Mesodermal cell (in vitro differentiated cells): ENCODE measurements at regions not wholly inside any gene's neighbourhood (a gene's known extent, or its start where the extent isn't known, plus 50 kb on each side); places are given as distances from the start of the nearest gene placed in this dataset.
"Not testable (repeated sequence)": the region's sequence is repeated elsewhere in the genome, so short reads cannot be mapped to it uniquely, and the experiment has no call there.

Experiments
- H3K27ac ChIP-seq: 2 replicates; pipeline ENCODE4 v1.7.0; 2013; ENCODE audit warnings: mild to moderate bottlenecking, low read depth, low read length, moderate library complexity; ENCODE audit not compliant: severe bottlenecking
- H3K36me3 ChIP-seq: 2 replicates; pipeline ENCODE4 v1.7.1; 2013; ENCODE audit warnings: mild to moderate bottlenecking, low read length, moderate library complexity; ENCODE audit not compliant: control insufficient read depth, insufficient read depth
- H3K4me1 ChIP-seq: one replicate; pipeline ENCODE4 v1.7.1; 2013; ENCODE audit warnings: mild to moderate bottlenecking, low read length; ENCODE audit not compliant: insufficient read depth, control insufficient read depth, poor library complexity, severe bottlenecking
- H3K4me3 ChIP-seq: 2 replicates; pipeline ENCODE4 v1.7.0; 2013; ENCODE audit warnings: low read length, control low read depth, mild to moderate bottlenecking; ENCODE audit not compliant: insufficient read depth, poor library complexity, severe bottlenecking; ENCODE audit errors: extremely low read depth
- H3K9me3 ChIP-seq: 2 replicates; pipeline ENCODE4 v1.7.1; 2013; ENCODE audit warnings: mild to moderate bottlenecking, low read length, moderate library complexity; ENCODE audit not compliant: control insufficient read depth
- WGBS, 2 experiments: methylation state at CpG; one replicate each; pipeline ENCODE4 v1.1.5; 2013; ENCODE audit warnings: missing lambda C conversion rate in 2 of 2; ENCODE audit not compliant: insufficient coverage in 2 of 2; 5-methylcytosine and 5-hydroxymethylcytosine counted together

- Histone ChIP-seq H3K4me1 (no peaks in the 10 kb centered on the region), H3K36me3 (no peaks in the 10 kb centered on the region), H3K27ac (no peak overlapping the region), H3K4me3 (no peak overlapping the region), H3K9me3 (no peaks in the 10 kb centered on the region)
- 80% methylated on average over 1 of the region's 3 CpGs; no CpG with 5 or more reads in 1 of the 2 experiments for WGBS, 2 experiments
Measured at GRCh38 chr11:123321636-123322035, 108.4 kb upstream of the GRAMD1B start.

DNA sequence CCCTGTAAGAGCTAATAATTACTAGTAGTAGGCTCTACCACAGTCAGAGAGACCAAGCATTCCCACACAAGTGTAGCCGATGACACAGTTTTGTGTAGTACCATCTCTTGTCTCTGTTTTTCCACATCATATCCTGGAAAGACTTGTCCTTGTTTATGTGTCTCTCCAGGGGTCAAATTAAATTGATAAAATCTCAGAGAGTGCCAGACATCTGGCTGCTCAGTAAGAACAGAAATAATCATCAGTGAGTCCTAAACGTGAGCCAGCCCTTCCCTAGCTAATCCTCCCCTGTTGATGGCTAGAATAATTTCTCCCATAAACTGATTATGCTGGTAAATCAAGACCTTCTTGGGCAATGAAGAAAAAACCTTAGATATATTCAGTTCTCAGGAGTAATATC, 111.4 kb upstream of the GRAMD1B start:
- no peak overlapping the region for H3K4me3 ChIP-seq
- H3K9me3 ChIP-seq, result no peaks in the 10 kb centered on the region
- 88 to 90% methylated on average over 1 to 2 of the region's 2 CpGs for WGBS, 2 experiments
- no peaks in the 10 kb centered on the region for H3K36me3 ChIP-seq
- no peaks in the 10 kb centered on the region for H3K4me1 ChIP-seq
- H3K27ac ChIP-seq, result no peak overlapping the region

GRCh38 chr11:123318132-123318531, 111.9 kb upstream of the GRAMD1B start:
- H3K27ac ChIP-seq, H3K4me1 ChIP-seq, H3K4me3 ChIP-seq, H3K36me3 ChIP-seq, H3K9me3 ChIP-seq: not testable (repeated sequence)

GRCh38 chr11:123316003-123316402, 114.1 kb upstream of the GRAMD1B start:
- WGBS, 2 experiments, result 92 to 100% methylated on average over 2 to 6 of the region's 6 CpGs
- H3K36me3 ChIP-seq, result no peaks in the 10 kb centered on the region
- no peaks in the 10 kb centered on the region for H3K4me1 ChIP-seq
- no peak overlapping the region for H3K27ac ChIP-seq
- no peak overlapping the region for H3K4me3 ChIP-seq
- no peaks in the 10 kb centered on the region for H3K9me3 ChIP-seq

- WGBS, 2 experiments, result 87 to 92% methylated on average over 11 of the region's 11 CpGs
- H3K9me3 ChIP-seq, result no peaks in the 10 kb centered on the region
- no peaks in the 10 kb centered on the region for H3K4me1 ChIP-seq
- H3K36me3 ChIP-seq, result no peaks in the 10 kb centered on the region
- no peak overlapping the region for H3K4me3 ChIP-seq
- no peak overlapping the region for H3K27ac ChIP-seq
Measured at GRCh38 chr11:123314972-123315371, 115.1 kb upstream of the GRAMD1B start.

GRCh38 chr11:123313262-123313661, 116.8 kb upstream of the GRAMD1B start:
- Histone ChIP-seq H3K9me3 (no peaks in the 10 kb centered on the region), H3K4me1 (peaks cover 1% of the 10 kb centered on the region), H3K4me3 (no peak overlapping the region), H3K36me3 (no peaks in the 10 kb centered on the region), H3K27ac (no peak overlapping the region)
- WGBS, 2 experiments, result 76 to 78% methylated on average over 2 of the region's 5 CpGs

DNA sequence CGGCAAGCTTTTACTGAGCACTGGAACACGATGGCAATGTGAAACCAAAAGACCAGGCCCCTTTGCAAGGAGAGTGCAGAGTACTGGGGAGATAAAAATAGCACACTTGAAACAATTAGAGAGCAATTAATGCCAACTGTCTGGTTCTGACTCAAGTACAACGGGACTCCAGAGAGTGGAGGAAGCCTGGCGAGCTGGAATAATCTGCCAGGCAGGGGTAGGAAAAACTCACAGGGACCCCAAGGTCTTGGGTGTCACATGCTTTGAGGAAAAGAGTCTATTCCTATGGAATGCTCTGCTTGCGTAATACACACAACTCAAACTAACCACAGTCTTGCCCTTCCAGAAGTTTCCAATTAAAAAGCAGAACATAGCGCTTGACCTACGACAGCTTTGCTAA, 113.0 kb upstream of the CLMP start:
- no peaks in the 10 kb centered on the region for H3K36me3 ChIP-seq

DNA sequence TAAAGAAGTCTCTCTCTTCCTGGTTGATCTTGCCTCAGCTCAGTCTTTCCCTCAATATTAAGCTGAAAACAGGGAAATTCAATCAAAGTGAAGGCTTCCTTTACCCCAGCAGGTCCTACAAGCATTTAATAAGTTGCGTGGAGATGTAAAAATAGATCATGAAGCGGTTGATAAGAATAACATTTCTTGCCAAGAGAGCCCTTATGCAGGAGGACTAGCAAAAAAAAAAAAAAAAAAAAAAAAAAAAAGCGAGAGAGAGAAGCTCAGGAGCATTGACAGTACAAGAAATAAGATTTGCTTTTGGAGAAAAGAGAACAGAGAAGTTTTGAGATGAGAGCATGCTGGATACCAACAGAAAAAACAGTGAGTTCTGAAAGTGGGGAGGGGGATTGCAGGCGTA, 112.2 kb upstream of the CLMP start:
- Histone ChIP-seq H3K9me3 (no peaks in the 10 kb centered on the region), H3K4me3 (no peak overlapping the region), H3K36me3 (no peaks in the 10 kb centered on the region), H3K27ac (no peak overlapping the region), H3K4me1 (peaks cover 26% of the 10 kb centered on the region)
- WGBS, 2 experiments, result 83 to 87% methylated on average over 2 to 3 of the region's 4 CpGs

More for the DNA sequence above, 113.0 kb upstream of the CLMP start:
- Histone ChIP-seq H3K27ac (peak overlapping the region; percentile 5), H3K4me3 (no peak overlapping the region), H3K4me1 (peaks cover 18% of the 10 kb centered on the region), H3K9me3 (no peaks in the 10 kb centered on the region)
- WGBS, 2 experiments, result 73 to 80% methylated on average over 2 to 4 of the region's 7 CpGs

- H3K4me3 ChIP-seq, result no peak overlapping the region
- peaks cover 29% of the 10 kb centered on the region for H3K4me1 ChIP-seq
- 96 to 100% methylated on average over 2 to 4 of the region's 7 CpGs for WGBS, 2 experiments
- H3K27ac ChIP-seq, result no peak overlapping the region
- no peaks in the 10 kb centered on the region for H3K9me3 ChIP-seq
- no peaks in the 10 kb centered on the region for H3K36me3 ChIP-seq
Measured at GRCh38 chr11:123306531-123306930, 111.5 kb upstream of the CLMP start.

GRCh38 chr11:123305601-123306375, 110.7 kb upstream of the CLMP start:
- 92 to 95% methylated on average over 3 to 5 of the region's 10 CpGs for WGBS, 2 experiments
- Histone ChIP-seq H3K4me1 (peaks cover 34% of the 10 kb centered on the region), H3K9me3 (no peaks in the 10 kb centered on the region), H3K36me3 (no peaks in the 10 kb centered on the region), H3K27ac (no peak overlapping the region), H3K4me3 (no peak overlapping the region)

- Histone ChIP-seq H3K9me3 (no peaks in the 10 kb centered on the region), H3K4me3 (no peak overlapping the region), H3K36me3 (no peaks in the 10 kb centered on the region), H3K4me1 (peaks cover 35% of the 10 kb centered on the region), H3K27ac (no peak overlapping the region)
- 67 to 80% methylated on average over 6 to 7 of the region's 8 CpGs for whole genome bisulfite sequencing, 2 experiments
Measured at GRCh38 chr11:123304828-123305466, 109.9 kb upstream of the CLMP start.
